Lower lobe of right lung (tissue), 2 donors: ENCODE measurements at regions not wholly inside any gene's neighbourhood (a gene's known extent, or its start where the extent isn't known, plus 50 kb on each side); places are given as distances from the start of the nearest gene placed in this dataset.
A peak's percentile ranks its signal among the peaks of the same experiment; 100 is the strongest.

Experiments
- ATAC-seq, 2 donors: fragments of 200-7000 bp; cut with Tn5 transposase; one replicate each; pipeline ENCODE4 v1.9.1; 2020 to 2022; ENCODE audit warnings: mild to moderate bottlenecking in 2 of 2, moderate library complexity in 2 of 2
- DNase-seq: peaks from one replicate; pipeline ENCODE4 v3.0.0-alpha.2; 2020
- H3K27ac ChIP-seq: fragments of 200-600 bp; one replicate; pipeline ENCODE4 v1.8.0; 2022
- H3K27me3 ChIP-seq: fragments of 200-600 bp; one replicate; pipeline ENCODE4 v1.8.0; 2022; ENCODE audit warnings: low read depth
- H3K36me3 ChIP-seq: fragments of 200-600 bp; one replicate; pipeline ENCODE4 v1.8.0; 2022; ENCODE audit warnings: mild to moderate bottlenecking
- H3K4me1 ChIP-seq: fragments of 200-600 bp; one replicate; pipeline ENCODE4 v1.8.0; 2022
- H3K4me3 ChIP-seq: fragments of 200-600 bp; one replicate; pipeline ENCODE4 v1.8.0; 2022; ENCODE audit warnings: mild to moderate bottlenecking
- H3K9me3 ChIP-seq: fragments of 200-600 bp; one replicate; pipeline ENCODE4 v1.8.0; 2022
- CTCF ChIP-seq: fragments of 200-600 bp; IDR thresholded peaks from one replicate; pipeline ENCODE4 v1.8.0; 2022; ENCODE audit warnings: antibody characterized with exemption, mild to moderate bottlenecking
- intact Hi-C: fragments of 100-400 bp; cut with DNase I; formaldehyde crosslinking; loops from one replicate; pipeline ENCODE4 v1.11.0; 2022
- donor health status: DM: no; HTN: yes; CAD: no; lungs with severe emphysema.

DNA sequence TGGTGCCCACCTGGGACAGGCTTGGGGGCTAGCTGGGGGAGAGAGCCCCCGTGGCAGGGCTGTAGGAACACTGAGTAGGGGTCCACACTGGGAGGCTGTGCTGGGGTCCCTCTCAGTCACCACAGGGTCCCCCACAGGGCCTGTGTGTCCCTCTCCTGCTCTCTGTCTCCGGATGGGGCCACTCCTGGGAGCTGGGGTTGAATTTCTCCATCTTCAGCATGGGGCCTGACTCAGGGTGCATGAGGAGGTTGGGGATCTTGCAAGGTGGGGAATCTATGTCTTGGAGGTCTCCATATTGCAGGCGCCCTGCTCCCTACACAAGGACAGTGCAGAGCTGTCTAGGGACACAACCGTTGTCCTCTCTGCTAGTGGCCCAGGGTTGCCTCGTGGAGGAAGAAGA lies 78.7 kb upstream of the HDAC4 start:
- no peak for ATAC-seq
- Histone ChIP-seq H3K27ac (no peak overlapping the region), H3K9me3 (no peaks in the 10 kb centered on the region), H3K27me3 (no peaks in the 10 kb centered on the region), H3K4me1 (no peaks in the 10 kb centered on the region), H3K4me3 (no peak overlapping the region), H3K36me3 (no peaks in the 10 kb centered on the region)
- intact Hi-C loops = no loop called here
- DNase-seq = no peak
- TF ChIP-seq CTCF = no peak

DNA sequence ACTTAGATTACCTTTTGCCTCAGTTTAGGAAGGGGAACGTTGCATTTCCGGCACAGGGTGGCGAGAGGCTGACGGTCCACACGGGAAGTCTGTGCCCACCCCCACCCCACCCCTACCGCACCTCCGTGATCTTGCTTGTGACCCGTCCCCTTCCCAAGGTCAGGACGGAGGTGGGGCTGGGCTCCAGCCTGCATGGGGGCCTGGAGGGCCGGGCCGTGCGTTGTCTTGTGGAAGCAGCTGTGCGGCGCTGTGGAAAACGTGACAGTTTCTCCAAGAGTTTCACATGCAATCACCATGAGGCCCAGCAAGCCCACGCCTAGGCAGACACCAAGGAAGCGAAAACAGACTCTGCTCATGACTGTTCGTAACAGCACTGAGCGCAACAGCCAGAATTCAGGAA lies 76.8 kb upstream of the HDAC4 start:
- Histone ChIP-seq H3K4me3 (no peak overlapping the region), H3K36me3 (no peaks in the 10 kb centered on the region), H3K4me1 (no peaks in the 10 kb centered on the region), H3K27me3 (no peaks in the 10 kb centered on the region), H3K27ac (no peak overlapping the region), H3K9me3 (no peaks in the 10 kb centered on the region)
- DNase-seq (no peak), ATAC-seq (no peak)
- intact Hi-C loops = no loop called here
- TF ChIP-seq CTCF = no peak

DNA sequence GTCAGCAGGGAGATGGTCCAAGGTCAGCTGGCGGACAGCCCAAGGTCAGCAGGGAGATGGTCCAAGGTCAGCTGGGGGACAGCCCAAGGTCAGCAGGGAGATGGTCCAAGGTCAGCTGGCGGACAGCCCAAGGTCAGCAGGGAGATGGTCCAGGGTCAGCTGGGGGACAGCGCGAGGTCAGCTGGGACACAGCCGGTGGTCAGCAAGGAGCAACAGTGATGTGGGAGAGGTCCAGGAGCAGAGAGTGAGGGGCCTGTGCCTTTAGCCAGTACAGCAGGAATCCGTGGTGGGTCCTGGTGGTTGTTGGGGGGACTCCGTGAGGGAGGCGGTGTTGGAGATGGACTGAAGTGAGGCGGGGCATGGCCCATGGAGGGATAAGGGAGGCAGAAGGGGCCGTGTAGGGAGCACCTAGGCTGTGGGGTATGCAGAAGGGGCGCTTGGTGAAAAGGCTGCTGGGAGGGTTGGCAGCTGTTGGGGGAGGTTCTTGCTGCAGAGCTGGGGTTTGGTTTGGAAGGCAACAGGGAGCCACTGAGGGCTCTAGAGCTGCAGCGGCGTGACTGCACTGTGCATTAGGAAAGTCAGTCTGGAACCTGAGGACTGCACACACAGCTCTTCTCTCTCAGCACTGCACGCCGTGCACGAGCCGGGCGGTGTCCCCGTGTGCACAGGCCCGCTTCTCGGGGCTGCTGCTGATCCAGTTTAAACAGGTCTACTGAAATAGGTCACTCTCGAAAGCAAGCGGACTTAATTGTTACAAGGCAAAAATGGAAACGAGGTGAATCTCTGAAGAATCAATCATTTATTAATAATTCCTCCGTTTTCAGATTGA lies 76.2 kb upstream of the HDAC4 start:
- TF ChIP-seq CTCF = no peak
- intact Hi-C loops = no loop called here
- Histone ChIP-seq H3K4me1 (no peaks in the 10 kb centered on the region), H3K27ac (no peak overlapping the region), H3K9me3 (no peaks in the 10 kb centered on the region), H3K4me3 (no peak overlapping the region), H3K27me3 (no peaks in the 10 kb centered on the region), H3K36me3 (no peaks in the 10 kb centered on the region)
- ATAC-seq (no peak), DNase-seq (no peak)

GRCh38 chr2:239476029-239476756 lies 75.4 kb upstream of the HDAC4 start:
- intact Hi-C loops = no loop called here
- DNase-seq (no peak), ATAC-seq (no peak)
- Histone ChIP-seq H3K4me1 (no peaks in the 10 kb centered on the region), H3K9me3 (no peaks in the 10 kb centered on the region), H3K27ac (no peak overlapping the region), H3K4me3 (no peak overlapping the region), H3K36me3 (no peaks in the 10 kb centered on the region), H3K27me3 (no peaks in the 10 kb centered on the region)
- TF ChIP-seq CTCF = no peak

DNA sequence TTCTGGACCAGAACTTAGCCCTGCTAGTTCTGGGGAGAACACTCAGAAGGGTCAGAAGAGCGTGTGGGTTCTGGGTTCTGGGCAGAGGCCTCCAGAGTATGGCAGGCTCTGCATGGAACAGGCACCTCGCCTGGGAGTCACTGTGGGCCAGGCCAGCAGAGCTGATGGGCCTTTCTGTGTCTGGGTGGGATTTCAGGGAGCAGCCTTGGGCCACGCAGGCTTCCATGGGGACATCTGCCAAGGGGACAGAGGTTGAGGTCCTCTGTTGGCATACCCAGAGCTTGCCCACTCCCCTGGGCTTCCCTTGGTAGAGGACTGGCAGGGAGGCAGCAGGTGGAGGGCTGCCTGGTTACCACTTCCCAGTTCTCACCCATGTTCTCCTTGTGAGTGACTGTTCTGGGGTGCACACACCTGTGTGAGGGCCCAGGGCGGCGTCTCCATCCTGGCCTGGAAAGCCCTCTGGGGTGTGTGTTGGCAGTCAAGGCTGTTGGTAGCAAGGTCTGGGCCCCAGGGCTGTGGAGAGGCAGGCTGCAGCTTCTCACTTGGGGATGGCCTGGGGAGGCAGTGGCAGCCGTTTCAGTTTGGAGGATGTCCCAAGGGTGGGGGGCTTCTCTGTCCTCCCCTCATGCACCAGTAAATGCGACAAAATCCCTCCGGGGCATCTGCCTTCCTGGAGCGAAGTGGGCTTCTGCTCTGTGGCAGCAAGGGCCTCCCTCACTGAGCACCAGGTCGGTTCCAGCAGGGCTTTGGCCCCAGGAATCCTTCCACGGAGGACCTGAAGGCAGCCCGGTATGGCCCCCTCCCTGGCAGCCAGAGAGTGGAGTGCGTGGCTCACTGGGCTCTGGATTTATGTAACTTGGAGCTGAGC lies 74.6 kb upstream of the HDAC4 start:
- H3K27me3 ChIP-seq = no peaks in the 10 kb centered on the region
- H3K4me3 ChIP-seq = no peak overlapping the region
- H3K36me3 ChIP-seq = no peaks in the 10 kb centered on the region
- no peak for TF ChIP-seq CTCF
- no peaks in the 10 kb centered on the region for H3K9me3 ChIP-seq
- ATAC-seq = peak in 1 of 2 donors; percentile 16
- DNase-seq = no peak
- intact Hi-C loops = no loop called here
- H3K27ac ChIP-seq = no peak overlapping the region
- no peaks in the 10 kb centered on the region for H3K4me1 ChIP-seq
